SK-N-MC (cell line): ENCODE measurements at regions not wholly inside any gene's neighbourhood (a gene's known extent, or its start where the extent isn't known, plus 50 kb on each side); places are given as distances from the start of the nearest gene placed in this dataset.

Source experiments
- DNase-seq: peaks from one replicate; pipeline ENCODE4 v3.0.0-alpha.2; 2011; ENCODE audit warnings: low read depth, low spot score
- H3K27ac ChIP-seq: fragments of 200-600 bp; sonication (generic); 2 replicates; pipeline ENCODE4 v1.5.1; 2016; ENCODE audit warnings: mixed run types
- H3K36me3 ChIP-seq: fragments of 200-600 bp; sonication (generic); 2 replicates; pipeline ENCODE4 v1.6.1; 2017; ENCODE audit warnings: antibody characterized with exemption, low read length, mixed read lengths; ENCODE audit not compliant: insufficient read depth
- H3K4me3 ChIP-seq: fragments of 200-600 bp; sonication (generic); 2 replicates; pipeline ENCODE4 v1.5.1; 2016
- H3K9ac ChIP-seq: fragments of 200-600 bp; sonication (generic); 2 replicates; pipeline ENCODE4 v1.8.0; 2017; ENCODE audit warnings: mixed run types, mixed read lengths; ENCODE audit not compliant: insufficient read length
- H3K9me3 ChIP-seq: fragments of 200-600 bp; sonication (generic); 2 replicates; pipeline ENCODE4 v1.6.1; 2017; ENCODE audit warnings: low read depth, mild to moderate bottlenecking, antibody characterized with exemption, low read length, moderate library complexity, mixed read lengths
- EZH2 ChIP-seq: fragments of 200-600 bp; sonication (generic); IDR thresholded peaks from one replicate; pipeline ENCODE4 v1.6.1; 2017; ENCODE audit warnings: antibody characterized with exemption
- FOXP2 ChIP-seq: optimal IDR thresholded peaks from 2 replicates; pipeline ENCODE3; 2011; ENCODE audit warnings: mild to moderate bottlenecking, moderate library complexity; ENCODE audit not compliant: insufficient read depth; ENCODE audit errors: extremely low read length, control extremely low read depth
- POLR2AphosphoS5 ChIP-seq: IDR thresholded peaks from 2 replicates; pipeline ENCODE4 v1.6.1; 2012; ENCODE audit warnings: mild to moderate bottlenecking, low read depth, low read length, borderline replicate concordance

DNA sequence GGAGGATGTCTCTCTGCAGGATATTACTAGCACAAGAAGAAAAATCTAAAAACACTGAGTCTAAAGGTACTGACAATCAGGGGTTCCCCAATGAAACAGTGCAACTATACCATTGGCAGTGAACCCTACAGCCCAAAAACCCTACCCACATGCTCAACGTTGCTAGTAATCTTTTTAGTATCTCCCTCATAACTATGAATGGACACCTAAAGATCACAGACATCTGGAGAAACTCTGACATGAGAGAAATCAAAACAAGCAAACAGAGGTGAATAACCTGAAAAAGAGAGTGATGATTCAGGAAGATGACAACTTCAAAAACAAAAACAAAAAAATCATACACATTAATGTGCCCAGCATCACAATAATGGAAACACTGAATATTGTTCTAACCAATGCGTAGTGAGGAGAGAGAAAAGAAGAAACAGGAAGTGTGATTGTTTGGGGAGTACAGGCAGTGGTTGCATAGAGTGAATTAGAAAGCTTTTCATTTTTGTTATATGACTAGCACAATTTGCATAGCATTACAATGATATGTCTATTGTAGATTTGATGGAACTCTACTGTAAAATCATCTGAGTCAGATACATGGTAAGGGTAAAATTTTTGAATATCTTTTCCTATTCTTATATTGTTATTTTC, 78.9 kb upstream of the FMR1 start:
- Histone ChIP-seq H3K9me3 (no peaks in the 10 kb centered on the region), H3K4me3 (no peak overlapping the region), H3K27ac (no peak overlapping the region), H3K36me3 (no peaks in the 10 kb centered on the region), H3K9ac (no peak overlapping the region)
- TF ChIP-seq FOXP2 (no peak), EZH2 (no peak), POLR2AphosphoS5 (no peak)
- no peak for DNase-seq

DNA sequence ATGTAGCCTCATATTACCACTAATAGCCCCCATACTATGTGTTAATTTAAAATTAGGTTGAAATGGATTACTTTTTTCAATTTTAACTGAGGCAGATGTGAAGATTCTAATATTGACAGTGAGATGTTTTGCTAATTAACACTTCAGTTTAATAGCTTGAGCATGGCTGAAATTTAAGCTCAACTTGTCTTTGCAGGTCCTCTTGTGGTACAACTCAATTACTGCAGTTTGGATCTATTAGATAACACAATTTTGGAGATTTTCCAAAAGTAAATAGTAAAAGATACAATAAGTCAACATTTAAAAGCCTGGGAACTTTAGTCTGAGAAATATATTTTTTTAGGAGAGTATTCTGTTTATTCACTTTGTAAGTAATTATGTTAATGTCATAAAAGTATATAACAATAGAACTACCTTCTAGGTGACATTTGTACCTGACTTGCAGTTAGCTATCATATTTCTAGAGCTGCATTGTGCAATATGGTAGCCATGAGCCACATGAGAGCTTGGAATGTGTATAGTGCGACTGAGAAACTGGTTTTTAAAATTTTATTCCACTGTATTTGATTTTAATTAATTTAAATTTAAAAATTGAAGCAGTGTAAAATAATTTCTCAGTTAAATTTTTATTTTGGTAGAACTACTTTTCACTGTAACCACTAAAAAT, 73.1 kb upstream of the FMR1 start:
- no peak for DNase-seq
- TF ChIP-seq FOXP2 (no peak), POLR2AphosphoS5 (no peak), EZH2 (no peak)
- Histone ChIP-seq H3K27ac (no peak overlapping the region), H3K9me3 (no peaks in the 10 kb centered on the region), H3K9ac (no peak overlapping the region), H3K36me3 (no peaks in the 10 kb centered on the region), H3K4me3 (no peak overlapping the region)

DNA sequence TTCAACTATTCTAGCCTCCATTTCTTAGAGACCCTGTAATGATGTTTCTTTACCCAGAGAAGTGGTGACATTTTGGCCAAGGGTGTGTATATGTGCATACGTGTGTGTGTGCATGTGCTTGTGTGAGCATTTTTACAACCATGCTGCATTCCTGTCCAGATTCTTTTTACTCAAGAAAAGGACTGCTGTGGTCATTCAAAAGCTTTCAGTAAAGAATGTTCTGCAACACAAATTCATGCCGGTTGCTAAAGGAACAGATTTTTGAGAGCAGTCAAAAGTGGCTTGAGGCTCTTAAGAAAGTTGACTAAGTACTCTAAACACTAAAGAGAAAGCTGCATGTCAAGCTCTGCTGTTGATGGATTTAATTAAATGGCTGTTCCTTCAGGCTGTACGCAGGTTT, 65.0 kb upstream of the FMR1 start:
- TF ChIP-seq EZH2 (no peak), FOXP2 (no peak), POLR2AphosphoS5 (no peak)
- Histone ChIP-seq H3K36me3 (no peaks in the 10 kb centered on the region), H3K27ac (no peak overlapping the region), H3K4me3 (no peak overlapping the region), H3K9me3 (no peaks in the 10 kb centered on the region), H3K9ac (no peak overlapping the region)
- DNase-seq = no peak

DNA sequence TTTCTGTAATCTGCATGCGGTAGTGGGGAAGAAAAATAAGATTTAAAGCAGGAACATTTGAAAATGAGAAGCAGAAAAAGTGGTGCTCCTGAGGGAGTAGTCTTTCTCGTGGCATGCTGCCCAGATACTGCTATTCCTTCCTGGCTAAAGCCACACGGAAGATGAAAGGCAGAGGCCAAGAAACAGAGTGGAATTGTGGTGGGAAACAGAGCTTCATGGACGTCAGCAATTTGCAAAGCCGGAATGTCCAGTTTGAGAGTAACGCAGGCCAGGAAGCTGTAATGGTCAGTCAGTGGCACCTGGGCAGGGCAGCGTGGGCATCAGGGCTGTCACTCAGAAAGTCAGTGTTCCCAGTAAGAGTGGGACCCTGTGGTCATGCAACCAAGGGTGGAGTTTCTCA, 63.7 kb upstream of the FMR1 start:
- DNase-seq = no peak
- Histone ChIP-seq H3K9ac (no peak overlapping the region), H3K36me3 (no peaks in the 10 kb centered on the region), H3K4me3 (no peak overlapping the region), H3K9me3 (no peaks in the 10 kb centered on the region), H3K27ac (no peak overlapping the region)
- TF ChIP-seq FOXP2 (no peak), EZH2 (no peak), POLR2AphosphoS5 (no peak)

DNA sequence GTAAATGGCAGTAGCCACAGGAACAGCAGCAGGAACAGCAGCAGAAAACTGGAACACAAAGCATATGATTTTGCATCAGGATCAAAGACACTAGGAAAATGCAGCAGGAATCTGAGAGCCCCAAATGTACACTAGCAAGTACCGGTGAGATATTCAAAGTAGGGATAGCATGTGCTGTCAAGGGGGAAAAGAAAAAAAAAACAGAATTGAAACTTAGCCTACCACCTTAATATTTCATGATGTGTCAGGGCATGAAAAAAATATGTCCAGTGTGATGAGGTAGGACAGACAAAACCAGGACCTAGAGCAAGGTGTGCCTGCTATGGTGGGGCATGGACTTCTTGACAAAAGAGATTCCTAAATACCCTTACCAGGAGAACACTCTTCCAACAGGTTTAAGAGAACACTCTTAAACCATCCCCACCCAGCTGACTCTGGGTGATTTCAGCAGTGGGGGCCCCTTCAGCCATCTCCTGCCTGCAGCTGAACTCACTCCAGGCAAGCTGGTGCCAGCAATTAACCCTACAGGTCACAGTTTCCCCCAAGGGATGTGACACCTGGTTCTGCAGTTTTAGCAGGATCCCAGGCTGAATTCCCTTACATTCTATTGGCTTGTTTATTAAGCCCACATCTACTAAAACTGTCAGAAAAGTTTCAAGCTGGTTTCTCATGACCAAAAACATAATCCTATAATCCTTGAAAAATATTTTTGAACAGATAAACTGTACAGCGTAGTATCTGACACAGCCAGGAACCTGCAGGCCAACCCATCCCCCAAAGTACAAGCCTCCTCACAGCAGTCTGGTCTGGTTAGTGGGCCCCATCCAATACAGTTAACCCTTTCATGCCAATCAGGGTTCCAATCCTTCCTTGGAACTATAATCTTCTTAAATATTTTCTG, 62.9 kb upstream of the FMR1 start:
- no peak overlapping the region for H3K27ac ChIP-seq
- no peaks in the 10 kb centered on the region for H3K36me3 ChIP-seq
- no peaks in the 10 kb centered on the region for H3K9me3 ChIP-seq
- H3K4me3 ChIP-seq = no peak overlapping the region
- DNase-seq = no peak
- no peak overlapping the region for H3K9ac ChIP-seq
- TF ChIP-seq FOXP2 = no peak
- no peak for TF ChIP-seq POLR2AphosphoS5
- no peak for TF ChIP-seq EZH2

GRCh38 chrX:147850875-147851274, 60.8 kb upstream of the FMR1 start:
- H3K36me3 ChIP-seq = no peaks in the 10 kb centered on the region
- no peak overlapping the region for H3K4me3 ChIP-seq
- H3K9ac ChIP-seq = no peak overlapping the region
- DNase-seq = no peak
- no peaks in the 10 kb centered on the region for H3K9me3 ChIP-seq
- no peak for TF ChIP-seq FOXP2
- TF ChIP-seq EZH2 = no peak
- no peak for TF ChIP-seq POLR2AphosphoS5
- H3K27ac ChIP-seq = no peak overlapping the region

- no peak overlapping the region for H3K9ac ChIP-seq
- no peaks in the 10 kb centered on the region for H3K36me3 ChIP-seq
- H3K9me3 ChIP-seq = no peaks in the 10 kb centered on the region
- TF ChIP-seq POLR2AphosphoS5 (no peak), FOXP2 (no peak), EZH2 (no peak)
- no peak for DNase-seq
- H3K4me3 ChIP-seq = no peak overlapping the region
- H3K27ac ChIP-seq = no peak overlapping the region
These were observed 58.0 kb upstream of the FMR1 start for GRCh38 chrX:147853701-147854100.

- no peak for TF ChIP-seq POLR2AphosphoS5
- TF ChIP-seq EZH2 = no peak
- no peak for TF ChIP-seq FOXP2
- no peak for DNase-seq
- no peaks in the 10 kb centered on the region for H3K36me3 ChIP-seq
These were observed 52.1 kb upstream of the FMR1 start for GRCh38 chrX:147859666-147860065.

More at GRCh38 chrX:147859666-147860065, 52.1 kb upstream of the FMR1 start:
- Histone ChIP-seq H3K4me3 (no peak overlapping the region), H3K9ac (no peak overlapping the region), H3K27ac (no peak overlapping the region), H3K9me3 (no peaks in the 10 kb centered on the region)
